NOMO-1 treated with DMSO at 0.1 percent for 48 hours (cell line): ENCODE measurements at regions not wholly inside any gene's neighbourhood (a gene's known extent, or its start where the extent isn't known, plus 50 kb on each side); places are given as distances from the start of the nearest gene placed in this dataset.
A peak's percentile ranks its signal among the peaks of the same experiment; 100 is the strongest.
"Not testable (repeated sequence)": the region's sequence is repeated elsewhere in the genome, so short reads cannot be mapped to it uniquely, and the experiment has no call there.

ENCODE experiments used
- DNase-seq: peaks from one replicate; lab custom pipeline; 2025; ENCODE audit not compliant: unreplicated experiment; lab: John Stamatoyannopoulos, UW

DNA sequence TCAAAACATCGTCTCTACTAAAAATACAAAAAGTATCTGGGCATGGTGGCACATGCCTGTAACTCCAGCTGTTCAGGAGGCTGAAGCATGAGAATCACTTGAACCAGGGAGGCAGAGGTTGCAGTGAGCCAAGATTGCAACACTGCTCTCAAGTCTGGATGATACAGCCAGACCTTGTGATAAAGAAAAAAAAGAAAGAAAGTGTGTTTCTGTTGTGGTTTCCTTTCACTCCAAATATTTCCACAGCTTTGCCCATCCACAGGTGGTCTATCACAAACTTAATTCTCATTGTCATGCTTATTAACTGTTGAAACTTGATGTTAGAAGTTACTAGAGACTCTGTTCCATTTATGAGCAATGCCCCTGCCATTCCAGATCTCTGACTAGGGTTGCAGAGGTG, 316.0 kb upstream of the SEMA3C start:
- no peak for DNase-seq

DNA sequence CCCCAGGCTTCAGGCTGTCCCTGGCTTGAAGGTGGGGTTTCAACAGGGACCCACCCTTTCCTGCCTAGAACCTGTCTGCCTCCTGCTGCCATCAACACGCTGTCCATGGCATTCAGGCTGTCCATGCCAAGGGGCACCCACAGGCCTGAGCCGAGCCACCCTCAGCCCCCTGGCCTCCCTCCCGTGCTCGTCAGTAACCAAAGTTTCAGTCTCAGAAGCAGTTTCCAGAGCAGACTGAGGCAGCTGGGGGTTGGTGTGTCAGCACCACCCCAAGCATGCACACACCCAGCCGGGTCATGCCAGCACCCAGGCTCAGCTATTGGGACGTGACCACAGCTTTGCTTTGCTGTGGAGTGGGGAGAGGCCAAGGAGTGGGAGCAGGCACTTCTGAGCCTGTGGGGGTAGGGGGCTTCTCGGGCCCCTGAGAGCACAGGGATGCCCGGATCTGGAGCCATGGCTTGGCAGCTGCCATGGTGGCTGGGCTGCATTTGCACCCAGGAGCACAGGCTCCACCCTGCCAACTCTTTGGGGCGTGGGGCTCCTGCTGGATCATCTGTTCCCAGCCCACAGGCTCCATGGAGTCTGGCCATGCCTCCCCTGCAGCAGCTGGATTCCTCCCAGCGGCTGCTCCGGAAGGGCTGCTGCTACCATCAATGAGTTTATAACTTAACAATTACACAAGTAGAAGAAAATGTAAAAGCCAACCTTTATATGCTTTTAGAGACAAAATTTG, 314.5 kb upstream of the SEMA3C start:
- DNase-seq: no peak

DNA sequence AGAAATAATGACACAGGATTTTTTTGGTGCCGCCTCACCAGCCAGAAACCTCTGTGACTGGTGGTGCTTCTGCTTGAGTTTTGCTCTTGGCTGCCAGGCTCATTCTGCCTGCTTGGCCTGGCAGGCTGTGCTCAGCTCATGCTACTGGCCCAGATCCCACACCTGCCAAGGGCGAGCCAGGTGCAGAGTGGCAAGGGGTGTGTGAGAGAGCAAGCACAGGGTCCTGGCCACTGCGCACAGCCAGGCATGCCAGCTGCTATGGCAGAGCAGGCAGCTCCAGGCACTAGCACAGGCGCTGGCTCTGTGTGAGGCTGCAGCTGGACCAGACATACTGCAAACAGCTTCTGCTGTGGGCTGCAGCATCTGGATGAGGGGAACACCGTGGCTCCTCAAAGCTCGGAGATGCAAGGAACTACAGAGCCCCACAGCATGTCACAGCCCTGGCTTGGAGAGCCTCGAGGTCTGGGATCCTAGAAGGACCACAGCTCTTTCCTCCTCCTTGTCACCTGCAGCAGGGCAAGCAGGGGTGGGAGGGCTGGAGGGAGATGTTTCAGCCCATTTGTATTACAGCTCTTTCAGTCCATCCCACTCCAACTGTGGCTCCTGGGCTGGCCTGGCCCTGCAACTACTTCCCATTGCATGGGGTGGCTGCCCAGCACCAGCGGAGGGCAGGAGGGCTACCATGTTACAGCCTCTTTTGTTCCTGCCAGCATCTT, 313.4 kb upstream of the SEMA3C start:
- DNase-seq: no peak

DNA sequence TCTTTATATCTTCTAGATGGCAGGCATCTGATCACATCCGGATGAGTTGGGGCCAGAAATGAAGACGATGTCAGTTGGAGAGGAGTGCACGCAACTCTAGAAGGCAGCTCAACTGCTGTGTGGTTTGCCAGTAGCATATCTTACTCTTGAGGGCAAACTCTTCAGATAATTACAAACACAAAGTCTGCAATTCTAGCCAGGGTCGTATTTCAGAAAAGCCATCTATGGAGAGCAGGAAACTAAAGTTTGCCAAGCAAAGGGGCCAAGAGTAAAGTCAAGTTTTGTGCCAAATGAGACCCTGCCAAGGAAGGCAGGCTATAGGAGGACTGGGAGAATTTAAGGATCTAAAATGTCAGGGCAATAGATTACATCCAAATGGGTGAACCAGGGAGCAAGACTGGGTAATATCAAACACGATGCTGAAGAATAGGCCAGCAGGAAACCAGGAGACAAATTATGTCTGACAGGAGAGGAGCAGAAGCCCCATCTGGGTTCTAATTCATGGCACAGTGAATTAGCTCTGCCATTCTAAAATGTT, 312.5 kb upstream of the SEMA3C start:
- DNase-seq: no peak

DNA sequence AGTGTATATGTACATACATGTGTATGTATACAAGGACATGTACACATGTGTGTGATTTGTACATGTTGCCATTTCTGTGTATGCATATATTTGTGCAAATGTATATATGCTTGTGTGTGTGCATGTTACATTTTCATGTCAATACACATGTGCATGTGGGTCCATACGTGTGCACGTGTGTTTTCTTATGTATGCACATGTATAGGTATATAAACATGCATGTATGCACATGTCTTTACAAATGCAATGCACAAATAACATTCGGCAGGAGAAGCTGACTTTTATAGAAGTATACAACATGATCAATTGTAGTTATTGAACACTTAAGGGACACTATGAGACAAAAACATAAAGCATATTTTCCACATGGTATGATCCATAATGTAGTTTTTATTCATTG, 307.4 kb upstream of the SEMA3C start:
- DNase-seq: no peak

DNA sequence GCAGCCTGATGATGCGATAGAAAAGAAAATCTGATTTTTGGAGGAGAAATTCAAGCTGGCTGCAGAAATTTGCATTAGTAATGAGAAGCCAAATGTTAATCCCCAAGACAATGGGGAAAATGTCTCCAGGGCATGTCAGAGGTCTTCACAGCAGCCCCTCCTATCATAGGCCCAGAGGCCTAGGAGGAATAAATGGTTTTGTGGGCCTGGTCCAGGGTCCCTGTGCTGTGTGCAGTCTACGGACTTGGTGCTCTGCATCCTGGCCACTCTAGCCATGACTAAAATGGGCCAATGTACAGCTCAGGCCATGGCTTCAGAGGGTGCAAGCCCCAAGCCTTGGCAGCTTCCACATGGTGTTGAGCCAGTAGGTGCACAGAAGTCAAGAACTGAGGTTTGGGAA, 303.8 kb upstream of the SEMA3C start:
- not testable (repeated sequence) for DNase-seq

DNA sequence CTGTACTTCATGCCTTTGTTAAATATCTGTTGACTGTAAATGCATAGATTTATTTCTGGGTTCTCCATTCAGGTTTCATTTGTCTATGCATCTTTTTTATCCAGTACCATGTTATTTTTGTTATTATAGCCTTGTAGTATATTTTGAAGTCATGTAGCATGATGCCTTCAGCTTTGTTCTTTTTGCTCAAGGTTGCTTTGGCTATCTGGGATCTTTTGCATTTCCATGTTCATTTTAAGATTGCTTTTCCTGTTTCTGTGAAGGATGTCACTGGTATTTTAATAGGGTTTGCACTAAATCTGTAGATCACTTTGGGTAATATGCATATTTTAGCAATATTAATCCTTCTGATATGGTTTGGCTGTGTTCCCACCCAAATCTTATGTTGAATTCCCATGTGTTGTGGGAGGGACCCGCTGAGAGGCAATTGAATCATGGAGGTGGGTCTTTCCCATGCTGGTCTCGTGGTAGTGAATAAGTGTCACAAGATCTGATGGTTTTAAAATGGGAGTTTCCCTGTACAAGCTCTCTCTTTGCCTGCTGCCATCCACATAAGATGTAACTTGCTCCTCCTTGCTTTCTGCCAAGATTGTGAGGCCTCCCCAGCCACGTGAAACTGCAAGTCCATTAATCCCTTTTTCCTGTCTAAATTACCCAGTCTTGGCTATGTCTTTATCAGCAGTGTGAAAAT, 302.8 kb upstream of the SEMA3C start:
- no peak for DNase-seq

DNA sequence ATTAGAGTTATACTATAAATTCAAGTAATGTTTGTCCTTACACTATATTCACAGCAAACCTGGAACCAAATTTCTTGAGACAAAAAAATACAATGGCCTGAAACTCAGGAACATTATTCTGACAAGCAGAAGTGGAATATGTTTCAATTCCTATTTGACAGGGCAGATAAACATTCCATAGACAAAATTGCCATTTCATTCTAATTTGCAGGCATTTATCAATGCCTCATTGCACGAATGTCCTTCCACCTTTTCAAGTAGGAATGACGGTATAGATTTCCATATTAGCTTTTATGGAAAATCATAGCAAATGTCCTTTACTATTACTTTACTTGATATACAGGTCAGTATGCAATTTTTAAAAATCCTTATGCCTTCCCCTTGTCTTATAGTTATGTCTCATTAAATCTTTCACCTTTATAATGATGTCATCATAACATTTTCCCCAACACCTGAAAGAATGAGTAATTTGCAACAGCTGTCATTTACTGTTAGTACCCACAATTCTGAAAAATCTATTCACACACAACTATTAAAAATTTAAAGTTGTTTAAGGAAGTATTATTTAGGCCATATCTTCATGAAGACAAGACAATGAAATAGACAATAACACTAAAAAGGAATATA, 299.7 kb upstream of the SEMA3C start:
- no peak for DNase-seq

DNA sequence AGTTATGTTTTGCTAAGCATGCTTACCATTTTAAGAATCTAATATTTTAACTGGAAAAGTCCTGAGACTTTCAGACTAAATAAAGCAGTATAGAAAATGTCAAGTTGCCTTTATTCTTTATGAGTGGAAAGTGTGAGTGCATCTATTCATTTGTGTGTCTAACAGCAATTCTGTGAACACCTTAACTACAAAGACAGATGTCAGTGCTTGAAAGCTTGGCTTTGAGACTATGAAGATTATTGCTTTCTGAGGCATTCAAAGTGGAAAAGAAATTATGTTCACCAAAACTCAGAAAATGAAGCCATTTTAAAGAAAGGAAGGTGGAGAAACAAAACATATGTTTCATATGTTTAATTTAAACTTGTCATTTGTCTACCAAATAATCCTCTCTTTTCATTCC, 294.5 kb upstream of the SEMA3C start:
- DNase-seq: no peak

DNA sequence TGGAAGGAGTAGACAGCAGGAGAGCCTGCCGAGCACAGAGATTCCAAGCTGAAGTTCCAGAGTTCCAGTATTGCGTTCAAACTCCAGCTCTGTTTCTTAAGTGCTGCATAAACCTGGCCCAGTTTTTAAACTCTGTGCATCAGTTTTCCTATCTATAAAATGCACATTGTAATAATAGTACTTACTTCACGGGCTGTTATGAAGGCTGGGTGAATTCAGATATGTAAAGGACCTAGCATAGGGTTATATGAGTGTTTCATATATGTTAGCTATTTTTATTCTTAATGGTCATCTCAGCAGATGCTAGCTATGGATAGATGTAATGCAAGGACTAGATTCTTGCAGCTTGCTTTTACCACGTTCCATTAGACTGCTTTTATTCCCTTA, 293.1 kb upstream of the SEMA3C start:
- DNase-seq: no peak

DNA sequence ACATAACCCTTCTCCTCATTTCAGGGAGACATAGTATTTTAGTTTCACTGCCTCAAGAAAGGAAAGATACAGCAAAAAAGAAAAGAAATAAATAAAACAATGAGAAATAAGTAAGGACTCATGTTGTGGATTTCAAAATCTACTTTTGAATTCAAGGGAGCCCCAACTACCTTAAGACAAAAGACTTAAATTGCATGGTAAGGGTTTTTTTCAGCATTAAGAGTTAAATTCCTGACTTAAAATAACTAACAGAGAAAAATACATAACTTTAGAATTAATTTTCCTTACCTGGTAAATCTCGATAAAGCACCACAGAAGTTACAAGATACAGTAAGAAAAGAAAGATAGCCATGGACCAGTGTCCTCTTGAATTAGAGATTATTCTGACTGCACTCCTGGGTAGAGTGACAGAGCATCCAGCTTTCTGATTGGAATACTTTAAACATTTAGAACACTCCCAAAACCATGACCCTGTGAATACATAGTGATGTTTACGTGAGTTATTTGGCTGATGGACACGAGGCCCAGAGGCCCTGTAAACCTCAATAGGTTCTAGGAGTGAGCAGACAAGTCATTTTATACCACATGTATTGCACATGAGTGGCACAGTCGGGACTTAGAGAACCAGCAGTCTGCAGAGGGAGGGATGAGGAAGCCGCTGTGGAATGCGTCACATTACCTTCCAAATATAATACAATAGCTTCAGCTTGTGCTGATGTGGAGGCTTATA, 292.5 kb upstream of the SEMA3C start:
- DNase-seq: no peak

DNA sequence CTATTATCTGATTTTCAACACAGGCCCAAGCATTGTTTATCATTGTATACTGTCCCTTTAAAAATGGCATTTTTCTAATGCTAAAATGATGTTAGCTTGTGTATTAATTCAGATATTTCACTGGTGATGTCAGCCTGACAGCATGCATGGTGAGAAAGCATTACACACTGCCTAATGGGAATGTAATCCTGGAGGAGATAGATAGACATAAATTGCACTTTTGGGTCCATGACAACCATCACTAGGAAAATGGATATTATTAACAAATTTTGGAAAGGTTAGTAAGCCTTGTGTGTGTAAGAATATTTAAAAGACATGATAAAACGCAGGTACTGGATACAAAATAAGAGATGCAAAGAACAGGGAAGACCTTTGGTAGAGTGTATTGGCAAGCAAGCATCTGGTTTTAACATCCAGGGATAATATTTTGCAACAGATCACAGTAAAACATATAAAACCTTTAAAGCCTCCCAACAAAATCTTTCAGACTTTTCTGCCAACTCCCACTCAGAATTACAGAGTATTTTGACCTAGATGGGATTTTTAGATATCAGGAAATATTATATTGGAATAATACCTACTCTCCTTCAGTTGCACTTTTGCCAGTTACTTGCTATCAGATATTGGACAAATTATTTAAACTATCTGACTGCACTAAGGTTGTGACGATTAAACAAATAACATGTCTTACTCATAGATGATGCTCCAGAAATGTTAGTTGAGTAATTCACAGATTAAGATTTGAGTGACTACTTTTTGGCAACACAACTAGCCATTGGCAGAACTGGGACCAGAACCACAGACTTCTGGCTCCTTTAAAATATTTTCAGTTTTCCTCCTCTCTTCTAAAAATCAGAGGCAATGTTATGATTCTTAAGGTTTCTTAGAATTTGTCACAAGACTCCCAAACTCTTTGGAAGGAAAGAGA, 291.6 kb upstream of the SEMA3C start:
- no peak for DNase-seq

DNA sequence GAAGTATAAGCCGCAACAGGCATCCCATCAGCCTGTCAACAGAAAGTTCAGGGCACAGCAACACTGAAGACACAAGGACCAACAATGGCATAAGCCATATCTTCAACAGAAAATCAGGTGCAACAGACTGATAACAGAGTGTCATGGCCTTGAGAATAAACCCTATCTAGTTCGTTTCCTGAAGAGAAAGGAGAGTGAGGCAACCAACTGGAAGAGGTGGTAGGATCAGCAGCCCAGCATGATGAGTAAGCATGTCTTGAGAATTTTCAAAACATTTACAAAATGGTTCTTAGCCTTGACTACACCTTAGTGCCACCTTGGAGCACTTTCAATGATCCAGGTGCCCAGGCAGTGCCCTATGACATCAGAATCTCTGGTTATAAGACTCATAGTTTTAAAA, 290.2 kb upstream of the SEMA3C start:
- DNase-seq: no peak

DNA sequence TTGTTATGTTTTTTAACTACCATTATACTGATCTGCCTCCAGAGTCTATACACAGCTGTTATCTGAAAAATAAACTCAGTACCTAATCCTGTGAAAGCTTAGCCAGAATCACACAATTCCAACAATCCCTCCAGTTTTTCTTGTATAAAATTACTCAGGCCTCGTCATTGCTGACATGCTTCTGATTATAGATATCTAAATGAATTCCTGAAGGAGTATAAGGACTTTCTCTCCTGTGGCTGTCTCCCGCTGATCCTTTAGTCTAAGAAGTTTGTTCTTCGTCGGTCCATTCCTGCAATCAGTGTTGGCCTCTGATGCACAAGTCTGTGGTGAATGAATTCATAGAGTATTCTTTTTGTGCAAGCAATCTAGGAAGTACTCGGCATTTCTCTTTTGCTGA, 288.9 kb upstream of the SEMA3C start:
- DNase-seq: no peak

DNA sequence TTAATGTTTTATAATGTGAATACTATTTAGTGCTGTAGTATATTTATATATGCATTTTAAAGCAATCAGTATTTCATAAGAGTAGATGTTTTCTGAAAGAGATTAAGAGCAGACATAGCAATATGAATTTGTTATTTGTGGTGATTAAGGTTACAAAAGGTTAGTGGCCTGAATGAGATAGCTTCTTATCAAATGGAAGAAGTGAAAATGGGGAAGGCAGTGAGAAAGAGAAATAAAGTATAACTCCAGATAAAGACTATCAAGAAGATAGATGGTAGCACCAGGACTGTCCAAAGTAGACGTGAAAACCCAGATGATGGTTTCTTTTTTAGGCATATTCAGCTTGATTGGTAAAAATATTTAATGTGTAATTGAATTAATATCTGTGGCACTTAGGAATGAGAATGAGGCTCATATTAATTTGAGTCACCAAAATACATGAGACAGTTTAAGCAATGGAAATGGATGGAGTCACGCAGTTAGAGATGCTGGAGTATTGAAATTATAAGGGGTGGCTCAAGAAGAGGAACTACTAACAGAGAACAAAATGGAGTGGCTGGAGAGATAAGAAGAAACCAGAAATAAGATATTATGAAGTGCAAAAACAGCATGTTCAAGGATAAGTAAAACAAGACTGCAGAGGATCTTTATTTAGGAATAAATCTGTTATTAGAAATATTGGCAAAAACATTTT, 288.0 kb upstream of the SEMA3C start:
- DNase-seq: peak; percentile 37

DNA sequence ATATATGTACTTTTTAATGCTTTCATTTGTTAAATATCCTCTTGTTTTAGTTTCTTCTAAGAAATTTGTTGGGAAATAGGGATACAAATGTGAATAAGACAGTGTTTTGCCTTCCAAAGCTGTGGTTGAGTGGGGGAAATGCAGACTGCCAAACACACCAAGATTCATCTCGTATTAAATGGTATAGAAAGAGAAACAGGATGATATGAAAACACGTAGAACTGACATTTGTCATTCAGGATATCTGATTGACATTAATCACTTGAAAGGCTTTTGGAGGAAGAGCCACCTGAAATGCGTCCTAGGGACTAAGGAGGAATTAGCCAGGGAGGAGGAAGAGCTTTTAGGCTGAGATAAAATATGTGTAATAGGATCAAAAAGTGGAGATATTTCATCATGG, 287.4 kb upstream of the SEMA3C start:
- no peak for DNase-seq

DNA sequence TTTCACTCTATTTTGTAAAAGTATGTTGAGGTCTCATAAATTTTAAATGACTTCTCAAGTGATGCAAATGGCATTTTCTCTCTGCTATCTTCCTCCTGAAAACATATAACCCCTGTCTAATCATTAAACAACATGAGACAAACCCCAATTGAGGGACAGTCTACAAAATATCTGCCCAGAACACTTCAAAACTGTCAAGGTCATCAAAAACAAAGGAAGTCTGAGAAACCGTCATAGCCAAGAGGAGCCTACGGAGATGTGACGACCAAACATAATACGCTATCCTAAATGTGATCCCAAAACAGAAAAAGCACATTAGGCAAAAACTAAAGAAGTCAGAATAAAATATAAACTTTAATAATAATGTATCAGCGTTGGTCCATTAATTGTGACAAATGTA, 282.3 kb upstream of the SEMA3C start:
- DNase-seq: no peak

DNA sequence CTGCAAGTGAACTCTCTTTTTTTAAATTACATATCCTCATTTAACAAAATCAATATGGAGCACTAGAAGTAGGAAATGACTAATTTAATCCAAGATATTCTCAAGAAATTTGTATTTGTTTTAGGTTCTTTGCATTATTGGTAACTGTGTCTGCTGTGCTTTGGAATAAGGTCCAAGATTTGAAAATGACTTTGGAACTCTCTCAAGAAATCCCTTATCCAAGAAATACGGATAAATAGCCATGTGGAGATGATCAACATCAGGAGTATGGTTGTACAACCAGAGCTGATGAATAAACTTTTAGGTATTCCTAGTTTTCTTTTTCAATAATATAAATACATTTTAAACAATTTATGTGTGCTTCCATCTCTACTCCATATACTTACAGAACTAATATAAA, 279.9 kb upstream of the SEMA3C start:
- DNase-seq: no peak

DNA sequence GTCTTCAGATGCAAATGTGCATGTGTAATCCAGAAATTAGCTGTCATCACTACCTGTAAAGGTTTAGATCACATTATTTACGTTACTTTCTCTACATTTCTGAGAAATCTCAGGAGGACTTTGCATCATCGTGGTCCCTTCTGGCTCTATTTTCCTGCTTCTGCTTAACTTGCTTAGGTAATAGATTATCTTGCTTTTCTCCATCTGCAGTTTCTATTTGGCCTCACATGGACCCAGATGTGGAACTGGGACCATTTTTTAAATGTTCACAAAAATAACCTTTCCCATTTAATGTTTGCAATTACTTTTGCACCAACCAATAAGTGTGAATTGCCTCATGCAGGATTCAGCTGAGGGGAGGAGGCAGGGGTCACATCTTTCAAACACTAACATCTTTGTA, 278.4 kb upstream of the SEMA3C start:
- DNase-seq: no peak
